ENCODE measurements at regions not wholly inside any gene's neighbourhood (a gene's known extent, or its start where the extent isn't known, plus 50 kb on each side); places are given as distances from the start of the nearest gene placed in this dataset.
"Not testable (repeated sequence)": the region's sequence is repeated elsewhere in the genome, so short reads cannot be mapped to it uniquely, and the experiment has no call there.

DNA sequence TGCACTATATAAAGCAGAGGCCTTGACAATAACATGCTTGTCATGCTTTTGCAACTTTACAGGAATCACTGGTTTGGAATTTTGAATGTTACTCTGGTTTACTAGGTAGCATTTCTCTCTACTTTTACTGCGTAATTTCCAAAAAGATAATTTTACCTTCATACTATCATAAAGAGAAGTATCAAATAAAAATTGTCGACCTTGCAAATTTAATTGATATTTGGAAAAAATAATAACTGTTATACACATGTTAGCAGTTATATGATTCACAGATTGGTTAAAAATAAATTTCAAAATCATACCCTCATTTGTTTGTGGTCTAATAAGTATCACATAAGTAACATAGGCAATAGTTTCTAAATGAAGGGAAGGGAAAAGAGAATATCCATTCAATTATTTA lies 228.5 kb upstream of the CACNA2D1 start:
- TF ChIP-seq, protein P1, sequence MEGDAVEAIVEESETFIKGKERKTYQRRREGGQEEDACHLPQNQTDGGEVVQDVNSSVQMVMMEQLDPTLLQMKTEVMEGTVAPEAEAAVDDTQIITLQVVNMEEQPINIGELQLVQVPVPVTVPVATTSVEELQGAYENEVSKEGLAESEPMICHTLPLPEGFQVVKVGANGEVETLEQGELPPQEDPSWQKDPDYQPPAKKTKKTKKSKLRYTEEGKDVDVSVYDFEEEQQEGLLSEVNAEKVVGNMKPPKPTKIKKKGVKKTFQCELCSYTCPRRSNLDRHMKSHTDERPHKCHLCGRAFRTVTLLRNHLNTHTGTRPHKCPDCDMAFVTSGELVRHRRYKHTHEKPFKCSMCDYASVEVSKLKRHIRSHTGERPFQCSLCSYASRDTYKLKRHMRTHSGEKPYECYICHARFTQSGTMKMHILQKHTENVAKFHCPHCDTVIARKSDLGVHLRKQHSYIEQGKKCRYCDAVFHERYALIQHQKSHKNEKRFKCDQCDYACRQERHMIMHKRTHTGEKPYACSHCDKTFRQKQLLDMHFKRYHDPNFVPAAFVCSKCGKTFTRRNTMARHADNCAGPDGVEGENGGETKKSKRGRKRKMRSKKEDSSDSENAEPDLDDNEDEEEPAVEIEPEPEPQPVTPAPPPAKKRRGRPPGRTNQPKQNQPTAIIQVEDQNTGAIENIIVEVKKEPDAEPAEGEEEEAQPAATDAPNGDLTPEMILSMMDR (IDR thresholded peaks at IDR 0.05; ENCODE audit: insufficient read depth, low read depth, low read length, missing control alignments) = no peak
- DNase-seq (ENCODE audit: low read depth) = no peak
- H3K4me3 ChIP-seq (ENCODE audit: low read depth, low read length) = no peak overlapping the region

DNA sequence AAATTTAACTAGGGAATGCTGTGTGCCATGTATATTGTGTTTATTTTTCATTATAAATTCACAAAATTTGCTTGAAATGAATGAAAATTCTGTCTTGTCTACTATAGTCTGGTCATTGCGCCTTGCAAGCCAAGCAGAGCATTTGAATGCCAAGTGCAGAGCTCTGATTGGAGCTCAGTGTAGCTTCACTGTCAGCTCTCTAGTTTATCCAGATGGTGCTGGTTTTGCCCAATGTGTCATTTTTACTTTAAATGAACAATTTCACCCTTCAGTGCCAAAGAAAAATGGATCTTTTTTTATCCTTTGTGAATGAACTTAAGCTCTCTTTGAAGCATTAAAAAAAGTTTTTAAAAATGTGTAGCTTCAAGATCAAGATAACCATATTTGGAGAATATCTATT lies 225.6 kb upstream of the CACNA2D1 start:
- no peak overlapping the region for H3K4me3 ChIP-seq (ENCODE audit: low read depth, low read length)
- no peak for DNase-seq (ENCODE audit: low read depth)
- TF ChIP-seq, protein P1 (IDR thresholded peaks at IDR 0.05; ENCODE audit: insufficient read depth, low read depth, low read length, missing control alignments) = no peak

DNA sequence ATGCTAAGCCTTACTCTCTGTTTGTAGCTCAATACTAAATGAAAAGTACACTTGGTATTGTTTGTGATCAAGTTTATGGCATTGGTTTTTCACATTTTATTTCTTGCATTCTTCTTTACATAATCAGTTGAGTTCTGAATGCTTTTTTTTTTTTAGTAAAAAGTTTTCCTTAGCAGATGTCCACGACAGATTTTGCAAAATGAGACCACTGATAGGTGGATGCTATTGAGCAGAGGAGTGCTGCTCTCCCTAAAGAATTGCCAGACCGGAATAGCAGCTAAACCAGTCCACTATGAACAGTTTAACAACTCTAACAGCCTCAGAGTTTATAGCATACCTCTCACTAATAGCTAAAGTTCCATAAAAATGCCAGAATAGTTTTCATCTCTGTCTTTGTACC lies 225.1 kb upstream of the CACNA2D1 start:
- DNase-seq (ENCODE audit: low read depth) = no peak
- TF ChIP-seq, protein P1 (IDR thresholded peaks at IDR 0.05; ENCODE audit: insufficient read depth, low read depth, low read length, missing control alignments) = no peak
- H3K4me3 ChIP-seq (ENCODE audit: low read depth, low read length) = no peak overlapping the region

DNA sequence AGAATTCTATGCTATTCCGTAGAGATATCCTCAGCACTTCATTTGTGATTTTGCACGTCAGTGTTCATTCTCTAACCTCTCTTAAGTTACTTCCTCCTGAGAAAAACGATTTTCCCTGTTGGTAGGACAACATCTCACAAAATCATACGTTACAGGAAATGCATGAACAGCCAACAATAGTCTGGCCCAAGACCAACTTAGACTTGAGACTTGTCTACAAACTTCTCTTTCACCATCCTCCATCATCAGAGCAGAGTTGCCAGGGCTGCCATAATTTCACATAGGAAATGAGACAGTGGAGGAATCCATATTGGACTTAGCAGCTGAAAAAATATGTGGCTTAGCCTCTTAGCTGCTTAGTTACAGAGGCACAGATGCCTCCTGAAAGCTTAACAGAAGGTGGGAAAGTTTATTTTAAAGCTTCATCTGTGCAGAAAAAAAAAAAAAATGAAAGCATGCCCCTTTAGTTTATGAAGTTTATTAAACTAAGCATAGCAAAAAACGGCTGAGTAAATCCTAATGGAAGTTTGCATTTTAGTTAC lies 222.5 kb upstream of the CACNA2D1 start:
- DNase-seq (ENCODE audit: low read depth) = no peak
- TF ChIP-seq, protein P1 (IDR thresholded peaks at IDR 0.05; ENCODE audit: insufficient read depth, low read depth, low read length, missing control alignments) = no peak
- H3K4me3 ChIP-seq (ENCODE audit: low read depth, low read length) = no peak overlapping the region

DNA sequence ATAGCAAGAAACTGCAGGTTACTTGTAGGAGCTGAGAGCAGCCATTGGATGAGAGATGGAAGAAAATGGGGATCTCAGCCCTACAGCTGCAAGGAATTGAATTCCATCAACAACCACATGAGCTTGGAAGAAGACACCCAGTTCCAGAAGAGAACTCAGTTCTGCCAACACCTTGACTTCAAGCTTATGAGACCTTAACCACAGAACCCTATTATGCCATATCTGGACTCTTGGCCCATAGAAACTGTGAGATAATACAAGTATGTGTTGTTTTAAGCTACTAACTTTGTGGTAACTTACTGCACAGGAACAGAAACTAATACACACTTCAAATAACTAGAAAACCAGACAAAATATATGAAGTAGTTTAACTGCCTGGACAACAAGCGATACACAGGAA lies 212.4 kb upstream of the CACNA2D1 start:
- no peak overlapping the region for H3K4me3 ChIP-seq (ENCODE audit: low read depth, low read length)
- no peak for DNase-seq (ENCODE audit: low read depth)
- TF ChIP-seq, protein P1 (IDR thresholded peaks at IDR 0.05; ENCODE audit: insufficient read depth, low read depth, low read length, missing control alignments) = no peak

DNA sequence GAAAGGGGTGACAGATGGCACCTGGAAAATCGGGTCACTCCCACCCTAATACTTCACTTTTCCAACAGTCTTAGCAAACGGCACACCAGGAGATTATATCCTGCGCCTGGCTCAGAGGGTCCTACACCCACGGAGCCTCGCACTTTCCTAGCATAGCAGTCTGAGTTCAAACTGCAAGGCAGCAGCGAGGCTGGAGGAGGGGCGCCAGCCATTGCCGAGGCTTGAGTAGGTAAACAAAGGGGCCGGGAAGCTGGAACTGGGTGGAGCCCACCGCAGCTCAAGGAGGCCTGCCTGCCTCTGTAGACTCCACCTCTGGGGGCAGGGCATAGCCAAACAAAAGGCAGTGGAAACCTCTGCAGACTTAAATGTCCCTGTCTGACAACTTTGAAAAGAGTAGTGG lies 206.5 kb upstream of the CACNA2D1 start:
- DNase-seq (ENCODE audit: low read depth); H3K4me3 ChIP-seq (ENCODE audit: low read depth, low read length): not testable (repeated sequence)

DNA sequence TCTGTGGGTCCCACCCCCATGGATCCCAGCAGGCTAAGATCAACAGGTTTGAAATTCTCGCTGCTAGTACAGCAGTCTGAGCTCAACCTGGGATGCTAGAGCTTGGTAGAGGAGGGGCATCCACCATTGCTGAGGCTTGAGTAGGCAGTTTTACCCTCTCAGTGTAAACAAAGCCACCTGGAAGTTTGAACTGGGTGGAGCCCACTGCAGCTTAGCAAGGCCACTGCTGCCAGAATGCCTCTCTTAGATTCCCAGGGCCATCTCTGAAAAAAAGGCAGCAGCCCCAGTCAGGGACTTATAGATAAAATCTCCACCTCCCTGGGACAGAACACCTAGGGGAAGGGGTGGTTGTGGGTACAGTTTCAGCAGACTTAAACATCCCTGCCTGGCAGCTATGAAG lies 190.0 kb upstream of the CACNA2D1 start:
- TF ChIP-seq, protein P1 (IDR thresholded peaks at IDR 0.05; ENCODE audit: insufficient read depth, low read depth, low read length, missing control alignments) = no peak
- no peak for DNase-seq (ENCODE audit: low read depth)
- H3K4me3 ChIP-seq (ENCODE audit: low read depth, low read length) = no peak overlapping the region
